GM12878 (cell line): ENCODE measurements at regions not wholly inside any gene's neighbourhood (a gene's known extent, or its start where the extent isn't known, plus 50 kb on each side); places are given as distances from the start of the nearest gene placed in this dataset.

ENCODE experiments used
- ATAC-seq: fragments of 200-7000 bp; cut with Tn5 transposase; 3 replicates; pipeline ENCODE4 v1.9.1; 2020; ENCODE audit warnings: mild to moderate bottlenecking, moderate library complexity
- BruUV-seq: library from RNA; stranded (reverse); fragments of 400-500 nt; replicated peaks from 2 replicates; lab custom pipeline; 2021; lab: Mats Ljungman, UMichigan
- CTCF ChIA-PET: fragments of 300-600 bp; sonication (Branson Sonifier 250); formaldehyde crosslinking; extraction: SDS; loops from one replicate; lab custom pipeline; 2021; ENCODE audit warnings: inconsistent platforms; lab: Yijun Ruan, JAX
- POLR2A ChIA-PET: fragments of 350-600 bp; formaldehyde crosslinking; extraction: SDS; loops from one replicate; lab custom pipeline; 2021; ENCODE audit warnings: inconsistent platforms; lab: Charles Lee
- RAD21 ChIA-PET: fragments of 300-600 bp; sonication (Branson Sonifier 250); formaldehyde crosslinking; loops from one replicate; lab custom pipeline; 2023; ENCODE audit warnings: antibody characterized with exemption; ENCODE audit not compliant: unreplicated experiment; lab: Charles Lee
- SMC1A ChIA-PET: fragments of 300-600 bp; sonication (Branson Sonifier 250); formaldehyde crosslinking; loops from one replicate; lab custom pipeline; 2023; ENCODE audit not compliant: unreplicated experiment, uncharacterized antibody; lab: Charles Lee
- DNase-seq: peaks from one replicate; pipeline ENCODE4 v3.0.0-alpha.2; 2011; ENCODE audit warnings: low read depth, low spot score
- FAIRE-seq: peaks from 3 replicates; lab custom pipeline; 2011; peaks lifted over from hg19 to GRCh38; lab: Jason Lieb, UNC
- H2AFZ ChIP-seq: 2 replicates; pipeline ENCODE4 v1.6.0; 2011; ENCODE audit warnings: low read depth, low read length, control low read depth; ENCODE audit not compliant: control insufficient read depth
- H3K27ac ChIP-seq: 2 replicates; pipeline ENCODE4 v1.5.1; 2011; ENCODE audit warnings: control low read depth; ENCODE audit not compliant: control insufficient read depth, insufficient read depth
- H3K27me3 ChIP-seq, 2 experiments: replicated peaks in 1 of 2; 2 replicates each; pipeline versions ENCODE4 v1.6.0 to v1.6.1; 2011; ENCODE audit warnings: low read length in 1 of 2; ENCODE audit not compliant: control insufficient read depth in 2 of 2, insufficient read depth in 2 of 2
- H3K36me3 ChIP-seq, 2 experiments: 2 replicates each; pipeline ENCODE4 v1.5.1; 2011; ENCODE audit warnings: low read length in 1 of 2; ENCODE audit not compliant: control insufficient read depth in 2 of 2, insufficient read depth in 2 of 2
- H3K4me1 ChIP-seq: 2 replicates; pipeline ENCODE4 v1.6.1; 2011; ENCODE audit warnings: mild to moderate bottlenecking, low read length, moderate library complexity, mixed read lengths; ENCODE audit not compliant: control insufficient read depth, insufficient read depth
- H3K4me2 ChIP-seq: 2 replicates; pipeline ENCODE4 v1.6.0; 2011; ENCODE audit warnings: control low read depth; ENCODE audit not compliant: control insufficient read depth, insufficient read depth
- H3K4me3 ChIP-seq: fragments of 200-600 bp; sonication (generic); 2 replicates; pipeline ENCODE4 v1.5.1; 2016
- H3K79me2 ChIP-seq: 2 replicates; pipeline ENCODE4 v1.6.0; 2011; ENCODE audit warnings: low read length; ENCODE audit not compliant: control insufficient read depth, insufficient read depth
- H3K9ac ChIP-seq: 2 replicates; pipeline ENCODE4 v1.8.0; 2011; ENCODE audit warnings: low read length, control low read depth, mixed read lengths; ENCODE audit not compliant: control insufficient read depth, insufficient read depth
- H3K9me3 ChIP-seq: replicated peaks from 3 replicates; pipeline ENCODE4 v1.5.1; 2011; ENCODE audit warnings: mild to moderate bottlenecking, low read length; ENCODE audit not compliant: control insufficient read depth, insufficient read depth
- H4K20me1 ChIP-seq: 2 replicates; pipeline ENCODE4 v1.6.0; 2011; ENCODE audit not compliant: control insufficient read depth, insufficient read depth
- BHLHE40 ChIP-seq, 2 experiments: fragments of 450-650 bp in 1 of 2; IDR thresholded peaks; 2 replicates each; pipeline ENCODE4 v1.6.1; 2011 to 2017; ENCODE audit warnings: low read depth in 2 of 2, borderline replicate concordance in 1 of 2, improper control_type of control experiment in 1 of 2, low read length in 1 of 2, mild to moderate bottlenecking in 1 of 2
- BMI1 ChIP-seq: fragments of 450-650 bp; IDR thresholded peaks from 2 replicates; pipeline ENCODE4 v1.6.1; 2016; ENCODE audit warnings: mild to moderate bottlenecking, moderate library complexity, borderline replicate concordance
- EP300 ChIP-seq, 2 experiments: fragments of 150-350 bp in 1 of 2; IDR thresholded peaks; 2 replicates each; pipeline ENCODE4 v1.6.1; 2011 to 2012; ENCODE audit warnings: low read depth in 2 of 2, low read length in 2 of 2, borderline replicate concordance in 1 of 2, improper control_type of control experiment in 1 of 2, inconsistent platforms in 1 of 2; ENCODE audit not compliant: control insufficient read depth in 1 of 2
- EZH2 ChIP-seq: IDR thresholded peaks from 2 replicates; pipeline ENCODE4 v1.6.1; 2012; ENCODE audit warnings: low read depth, mild to moderate bottlenecking, control low read depth, inconsistent platforms, low read length, borderline replicate concordance; ENCODE audit not compliant: control insufficient read depth
- HCFC1 ChIP-seq: fragments of 150-350 bp; IDR thresholded peaks from 2 replicates; pipeline ENCODE4 v1.6.1; 2014; ENCODE audit warnings: low read length
- NBN ChIP-seq: fragments of 450-650 bp; IDR thresholded peaks from 2 replicates; pipeline ENCODE4 v1.6.1; 2016
- RAD51 ChIP-seq: fragments of 450-650 bp; IDR thresholded peaks from 2 replicates; pipeline ENCODE4 v1.6.1; 2016; ENCODE audit warnings: moderate library complexity, mild to moderate bottlenecking, inconsistent platforms
- REST ChIP-seq: IDR thresholded peaks from 2 replicates; pipeline ENCODE4 v1.6.1; 2012; ENCODE audit warnings: mild to moderate bottlenecking, low read depth, low read length
- TARDBP ChIP-seq: IDR thresholded peaks from 2 replicates; pipeline ENCODE4 v1.6.1; 2016; ENCODE audit warnings: borderline replicate concordance
- WGBS: methylation state at CpG from one replicate; pipeline ENCODE4 v1.1.6; 2016; ENCODE audit warnings: low lambda C conversion rate; ENCODE audit not compliant: insufficient replicate concordance, insufficient coverage; ENCODE audit errors: missing lambda C conversion rate; 5-methylcytosine and 5-hydroxymethylcytosine counted together
- in situ Hi-C: fragments of 300-500 bp; cut with MboI; formaldehyde crosslinking; loops from 9 replicates; pipeline ENCODE4 v1.14.3; 2018; ENCODE audit warnings: mixed read lengths
- intact Hi-C: fragments of 100-400 bp; cut with micrococcal nuclease; formaldehyde crosslinking; loops from one replicate; pipeline ENCODE4 v1.14.2; 2022; ENCODE audit not compliant: unreplicated experiment
- TF ChIP-seq, protein P1 (sequence below): fragments of 450-650 bp; conservative IDR thresholded peaks from 2 replicates; pipeline ENCODE4 v1.6.1; 2017; ENCODE audit warnings: mild to moderate bottlenecking, moderate library complexity
- TF ChIP-seq, protein P2 (sequence below): fragments of 450-650 bp; IDR thresholded peaks from 2 replicates; pipeline ENCODE4 v1.6.1; 2017; ENCODE audit warnings: borderline replicate concordance
- TF ChIP-seq, protein P3 (sequence below): fragments of 450-650 bp; IDR thresholded peaks from 2 replicates; pipeline ENCODE4 v1.6.1; 2017; ENCODE audit warnings: mild to moderate bottlenecking

- TF ChIP-seq, protein P1, sequence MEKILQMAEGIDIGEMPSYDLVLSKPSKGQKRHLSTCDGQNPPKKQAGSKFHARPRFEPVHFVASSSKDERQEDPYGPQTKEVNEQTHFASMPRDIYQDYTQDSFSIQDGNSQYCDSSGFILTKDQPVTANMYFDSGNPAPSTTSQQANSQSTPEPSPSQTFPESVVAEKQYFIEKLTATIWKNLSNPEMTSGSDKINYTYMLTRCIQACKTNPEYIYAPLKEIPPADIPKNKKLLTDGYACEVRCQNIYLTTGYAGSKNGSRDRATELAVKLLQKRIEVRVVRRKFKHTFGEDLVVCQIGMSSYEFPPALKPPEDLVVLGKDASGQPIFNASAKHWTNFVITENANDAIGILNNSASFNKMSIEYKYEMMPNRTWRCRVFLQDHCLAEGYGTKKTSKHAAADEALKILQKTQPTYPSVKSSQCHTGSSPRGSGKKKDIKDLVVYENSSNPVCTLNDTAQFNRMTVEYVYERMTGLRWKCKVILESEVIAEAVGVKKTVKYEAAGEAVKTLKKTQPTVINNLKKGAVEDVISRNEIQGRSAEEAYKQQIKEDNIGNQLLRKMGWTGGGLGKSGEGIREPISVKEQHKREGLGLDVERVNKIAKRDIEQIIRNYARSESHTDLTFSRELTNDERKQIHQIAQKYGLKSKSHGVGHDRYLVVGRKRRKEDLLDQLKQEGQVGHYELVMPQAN: no peak
- no peak for TF ChIP-seq HCFC1
- TF ChIP-seq REST: no peak
- TF ChIP-seq BMI1: no peak
- TF ChIP-seq BHLHE40 (IDR thresholded peaks at IDR 0.05; ENCODE audit: borderline replicate concordance in 1 of 2, low read depth in 2 of 2, low read length in 1 of 2): no peak
- no peak for TF ChIP-seq TARDBP
These were observed 861.0 kb downstream of the USP25 start (continued) for GRCh38 chr21:16590641-16591292.

- intact Hi-C loops: no loop called here
- H4K20me1 ChIP-seq: no peaks in the 10 kb centered on the region
- ChIA-PET SMC1A (no interaction called here), CTCF (no interaction called here), POLR2A (interaction anchor here (0.8 kb wide), 1 partner anchor 15 kb away, joined by 4 read pairs; no protein-coding TSS in a partner anchor), RAD21 (no interaction called here)
- WGBS: 33% methylated on average over 5 of the region's 5 CpGs
- no peaks in the 10 kb centered on the region; the same call in 2 of the 3 replicates for H3K9me3 ChIP-seq
- FAIRE-seq (no peak), DNase-seq (no peak), ATAC-seq (no peak)
- no peaks in the 10 kb centered on the region for H3K27me3 ChIP-seq
- H3K9ac ChIP-seq: no peak overlapping the region
- H3K36me3 ChIP-seq: no peaks in the 10 kb centered on the region
- H3K4me1 ChIP-seq: no peaks in the 10 kb centered on the region
- no peak overlapping the region for H3K4me3 ChIP-seq
- H3K79me2 ChIP-seq: no peaks in the 10 kb centered on the region
- H3K4me2 ChIP-seq: no peak overlapping the region
- no peak overlapping the region for H2AFZ ChIP-seq
- no peak overlapping the region for H3K27ac ChIP-seq
- no TSS peak for BruUV-seq
- in situ Hi-C loops: no loop called here
- TF ChIP-seq, protein P2, sequence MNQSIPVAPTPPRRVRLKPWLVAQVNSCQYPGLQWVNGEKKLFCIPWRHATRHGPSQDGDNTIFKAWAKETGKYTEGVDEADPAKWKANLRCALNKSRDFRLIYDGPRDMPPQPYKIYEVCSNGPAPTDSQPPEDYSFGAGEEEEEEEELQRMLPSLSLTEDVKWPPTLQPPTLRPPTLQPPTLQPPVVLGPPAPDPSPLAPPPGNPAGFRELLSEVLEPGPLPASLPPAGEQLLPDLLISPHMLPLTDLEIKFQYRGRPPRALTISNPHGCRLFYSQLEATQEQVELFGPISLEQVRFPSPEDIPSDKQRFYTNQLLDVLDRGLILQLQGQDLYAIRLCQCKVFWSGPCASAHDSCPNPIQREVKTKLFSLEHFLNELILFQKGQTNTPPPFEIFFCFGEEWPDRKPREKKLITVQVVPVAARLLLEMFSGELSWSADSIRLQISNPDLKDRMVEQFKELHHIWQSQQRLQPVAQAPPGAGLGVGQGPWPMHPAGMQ: no peak
- TF ChIP-seq, protein P3, sequence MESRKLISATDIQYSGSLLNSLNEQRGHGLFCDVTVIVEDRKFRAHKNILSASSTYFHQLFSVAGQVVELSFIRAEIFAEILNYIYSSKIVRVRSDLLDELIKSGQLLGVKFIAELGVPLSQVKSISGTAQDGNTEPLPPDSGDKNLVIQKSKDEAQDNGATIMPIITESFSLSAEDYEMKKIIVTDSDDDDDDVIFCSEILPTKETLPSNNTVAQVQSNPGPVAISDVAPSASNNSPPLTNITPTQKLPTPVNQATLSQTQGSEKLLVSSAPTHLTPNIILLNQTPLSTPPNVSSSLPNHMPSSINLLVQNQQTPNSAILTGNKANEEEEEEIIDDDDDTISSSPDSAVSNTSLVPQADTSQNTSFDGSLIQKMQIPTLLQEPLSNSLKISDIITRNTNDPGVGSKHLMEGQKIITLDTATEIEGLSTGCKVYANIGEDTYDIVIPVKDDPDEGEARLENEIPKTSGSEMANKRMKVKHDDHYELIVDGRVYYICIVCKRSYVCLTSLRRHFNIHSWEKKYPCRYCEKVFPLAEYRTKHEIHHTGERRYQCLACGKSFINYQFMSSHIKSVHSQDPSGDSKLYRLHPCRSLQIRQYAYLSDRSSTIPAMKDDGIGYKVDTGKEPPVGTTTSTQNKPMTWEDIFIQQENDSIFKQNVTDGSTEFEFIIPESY: no peak
- no peak for TF ChIP-seq EP300 (IDR thresholded peaks at IDR 0.05; ENCODE audit: borderline replicate concordance in 1 of 2, control insufficient read depth in 1 of 2, low read depth in 2 of 2, low read length in 2 of 2)
- no peak for TF ChIP-seq RAD51
- no peak for TF ChIP-seq NBN
- no peak for TF ChIP-seq EZH2
These were observed 862.6 kb downstream of the USP25 start for GRCh38 chr21:16592381-16592780.
